H1 (cell line): ENCODE measurements at regions not wholly inside any gene's neighbourhood (a gene's known extent, or its start where the extent isn't known, plus 50 kb on each side); places are given as distances from the start of the nearest gene placed in this dataset.

ENCODE experiments used
- CTCF ChIA-PET: fragments of 300-600 bp; sonication (Branson Sonifier 250); formaldehyde crosslinking; loops from one replicate; lab custom pipeline; 2021; ENCODE audit not compliant: partially characterized antibody; lab: Charles Lee
- POLR2A ChIA-PET: fragments of 300-600 bp; sonication (Branson Sonifier 250); formaldehyde crosslinking; loops from one replicate; lab custom pipeline; 2021; ENCODE audit warnings: inconsistent platforms; ENCODE audit not compliant: partially characterized antibody; lab: Charles Lee
- DNase-seq, 2 experiments: peaks; one replicate each; pipeline versions ENCODE4 v3.0.0 to v3.0.0-alpha.2; 2010 to 2022; ENCODE audit warnings: low spot score in 2 of 2, low read depth in 1 of 2, mixed read lengths in 1 of 2
- FAIRE-seq: peaks from 2 replicates; lab custom pipeline; 2011; peaks lifted over from hg19 to GRCh38; lab: Jason Lieb, UNC
- H2AFZ ChIP-seq: 2 replicates; pipeline ENCODE4 v1.8.1; 2012; ENCODE audit warnings: low read length, inconsistent platforms
- H2AK5ac ChIP-seq: 2 replicates; pipeline ENCODE4 v1.6.1; 2013; ENCODE audit warnings: low read depth, low read length
- H2BK120ac ChIP-seq: replicated peaks from 2 replicates; pipeline ENCODE3; 2013; ENCODE audit warnings: low read depth, low read length, inconsistent platforms
- H2BK12ac ChIP-seq: 2 replicates; pipeline ENCODE4 v1.6.1; 2013; ENCODE audit warnings: low read depth, low read length
- H2BK15ac ChIP-seq: 2 replicates; pipeline ENCODE4 v1.6.1; 2013; ENCODE audit warnings: low read length
- H2BK20ac ChIP-seq: 2 replicates; pipeline ENCODE4 v1.6.1; 2013; ENCODE audit warnings: low read length
- H2BK5ac ChIP-seq: 2 replicates; pipeline ENCODE4 v1.6.1; 2013; ENCODE audit warnings: low read depth, low read length
- H3K14ac ChIP-seq: 2 replicates; pipeline ENCODE4 v1.6.1; 2013; ENCODE audit warnings: inconsistent platforms; ENCODE audit not compliant: insufficient read length
- H3K18ac ChIP-seq: 2 replicates; pipeline ENCODE4 v1.6.1; 2013; ENCODE audit warnings: low read length; ENCODE audit errors: extremely low read depth
- H3K23ac ChIP-seq: 2 replicates; pipeline ENCODE4 v1.6.1; 2013; ENCODE audit warnings: inconsistent platforms; ENCODE audit not compliant: insufficient read length
- H3K23me2 ChIP-seq: 2 replicates; pipeline ENCODE4 v1.6.1; 2013; ENCODE audit warnings: low read depth, low read length
- H3K27ac ChIP-seq: 2 replicates; pipeline ENCODE4 v1.6.1; 2011; ENCODE audit warnings: low read depth, low read length, inconsistent platforms
- H3K27me3 ChIP-seq, 4 experiments: replicated peaks in 1 of 4; 1 replicate in 1 of 4; 2 replicates in 3 of 4; pipeline versions ENCODE4 v1.6.1 to v1.8.1; 2011 to 2013; ENCODE audit warnings: low read length in 3 of 4, mild to moderate bottlenecking in 3 of 4, inconsistent platforms in 2 of 4, mixed read lengths in 2 of 4, moderate library complexity in 1 of 4; ENCODE audit not compliant: control insufficient read depth in 3 of 4, insufficient read depth in 3 of 4; ENCODE audit errors: extremely low read depth in 1 of 4
- H3K36me3 ChIP-seq, 4 experiments: 2 replicates each; pipeline versions ENCODE4 v1.6.1 to v1.8.1; 2011 to 2013; ENCODE audit warnings: mild to moderate bottlenecking in 4 of 4, low read length in 3 of 4, moderate library complexity in 2 of 4, control low read depth in 1 of 4, inconsistent platforms in 1 of 4; ENCODE audit not compliant: insufficient read depth in 4 of 4, control insufficient read depth in 2 of 4
- H3K4ac ChIP-seq: replicated peaks from 2 replicates; pipeline ENCODE3; 2013; ENCODE audit warnings: low read length, low read depth, mixed read lengths, inconsistent platforms; ENCODE audit not compliant: insufficient read length
- H3K4me1 ChIP-seq, 4 experiments: replicated peaks in 1 of 4; 1 replicate in 1 of 4; 2 replicates in 3 of 4; pipeline versions ENCODE4 v1.6.1 to v1.8.1; 2011 to 2013; ENCODE audit warnings: low read length in 3 of 4, inconsistent platforms in 2 of 4, mixed read lengths in 1 of 4; ENCODE audit not compliant: insufficient read depth in 4 of 4, control insufficient read depth in 3 of 4
- H3K4me2 ChIP-seq, 2 experiments: 2 replicates each; pipeline versions ENCODE4 v1.6.1 to v1.8.1; 2011 to 2013; ENCODE audit warnings: low read depth in 2 of 2, low read length in 2 of 2, control low read depth in 1 of 2, inconsistent platforms in 1 of 2, mild to moderate bottlenecking in 1 of 2; ENCODE audit not compliant: insufficient read depth in 1 of 2
- H3K4me3 ChIP-seq, 4 experiments: fragments of 200-600, 300-600 bp in 1 of 4; sonication (generic), shearing (Covaris generic), sonication (Bioruptor Twin) in 1 of 4; 2 replicates each; pipeline versions ENCODE4 v1.5.1 to v1.8.1; 2011 to 2016; ENCODE audit warnings: low read length in 4 of 4, low read depth in 3 of 4, control low read depth in 2 of 4, inconsistent platforms in 2 of 4, mild to moderate bottlenecking in 2 of 4, mixed read lengths in 1 of 4, moderate library complexity in 1 of 4; ENCODE audit not compliant: insufficient read depth in 2 of 4; ENCODE audit errors: extremely low read depth in 1 of 4
- H3K56ac ChIP-seq: replicated peaks from 2 replicates; pipeline ENCODE3; 2013; ENCODE audit warnings: low read depth, mild to moderate bottlenecking, mixed read lengths, low read length, inconsistent platforms; ENCODE audit not compliant: insufficient read length
- H3K79me1 ChIP-seq: 2 replicates; pipeline ENCODE4 v1.6.1; 2013; ENCODE audit warnings: low read depth, low read length, control low read depth
- H3K79me2 ChIP-seq, 2 experiments: 2 replicates each; pipeline versions ENCODE4 v1.6.1 to v1.8.1; 2012 to 2013; ENCODE audit warnings: low read length in 2 of 2, mild to moderate bottlenecking in 2 of 2, inconsistent platforms in 1 of 2; ENCODE audit not compliant: insufficient read depth in 2 of 2, control insufficient read depth in 1 of 2
- H3K9ac ChIP-seq, 4 experiments: replicated peaks in 1 of 4; 1 replicate in 1 of 4; 2 replicates in 3 of 4; pipeline versions ENCODE4 v1.6.1 to v1.8.1; 2011 to 2013; ENCODE audit warnings: low read depth in 3 of 4, low read length in 3 of 4, control low read depth in 2 of 4, mild to moderate bottlenecking in 2 of 4, moderate library complexity in 2 of 4, inconsistent platforms in 1 of 4; ENCODE audit errors: extremely low read depth in 1 of 4
- H3K9me3 ChIP-seq, 2 experiments: 2 replicates each; pipeline versions ENCODE4 v1.6.1 to v1.8.1; 2012 to 2013; ENCODE audit warnings: mild to moderate bottlenecking in 2 of 2, moderate library complexity in 2 of 2, control low read depth in 1 of 2, inconsistent platforms in 1 of 2, low read depth in 1 of 2, low read length in 1 of 2, mixed read lengths in 1 of 2; ENCODE audit not compliant: insufficient read depth in 2 of 2
- H4K20me1 ChIP-seq, 2 experiments: replicated peaks in 1 of 2; 2 replicates each; pipeline versions ENCODE3 to v1.8.1; 2011 to 2013; ENCODE audit warnings: inconsistent platforms in 2 of 2, low read length in 2 of 2, mild to moderate bottlenecking in 1 of 2; ENCODE audit not compliant: insufficient read depth in 2 of 2, control insufficient read depth in 1 of 2
- H4K5ac ChIP-seq: 2 replicates; pipeline ENCODE4 v1.6.1; 2013; ENCODE audit warnings: low read length, low read depth, mixed read lengths, inconsistent platforms; ENCODE audit not compliant: insufficient read length
- H4K8ac ChIP-seq: 2 replicates; pipeline ENCODE4 v1.8.0; 2013; ENCODE audit warnings: mild to moderate bottlenecking, moderate library complexity, low read length, inconsistent platforms; ENCODE audit not compliant: insufficient read depth; ENCODE audit errors: extremely low read depth
- H4K91ac ChIP-seq: replicated peaks from 2 replicates; pipeline ENCODE3; 2013; ENCODE audit warnings: low read length, mixed read lengths, inconsistent platforms; ENCODE audit not compliant: insufficient read length
- BRCA1 ChIP-seq: IDR thresholded peaks from 2 replicates; pipeline ENCODE4 v1.6.1; 2012; ENCODE audit warnings: low read depth, low read length, improper control_type of control experiment
- CREB1 ChIP-seq: IDR thresholded peaks from 2 replicates; pipeline ENCODE4 v1.6.1; 2012; ENCODE audit warnings: inconsistent platforms
- CTBP2 ChIP-seq: IDR thresholded peaks from 2 replicates; pipeline ENCODE4 v1.7.0; 2011; ENCODE audit warnings: borderline replicate concordance, mild to moderate bottlenecking, moderate library complexity, mixed read lengths, low read length; ENCODE audit not compliant: insufficient read depth, insufficient read length
- HDAC2 ChIP-seq, 2 experiments: fragments of 300-600 bp in 1 of 2; sonication (generic) in 1 of 2; IDR thresholded peaks; 2 replicates each; pipeline ENCODE4 v1.6.1; 2011 to 2012; ENCODE audit warnings: low read depth in 2 of 2, low read length in 2 of 2, mild to moderate bottlenecking in 2 of 2, moderate library complexity in 2 of 2, borderline replicate concordance in 1 of 2, inconsistent platforms in 1 of 2
- NANOG ChIP-seq: IDR thresholded peaks from 2 replicates; pipeline ENCODE4 v1.6.1; 2011; ENCODE audit warnings: low read length, low read depth, mild to moderate bottlenecking, inconsistent platforms; ENCODE audit not compliant: insufficient read depth, poor library complexity, severe bottlenecking
- RAD21 ChIP-seq, 2 experiments: IDR thresholded peaks in 1 of 2; conservative IDR thresholded peaks in 1 of 2; 2 replicates each; pipeline ENCODE4 v1.6.1; 2011; ENCODE audit warnings: low read depth in 2 of 2, low read length in 2 of 2, improper control_type of control experiment in 1 of 2, inconsistent platforms in 1 of 2, mild to moderate bottlenecking in 1 of 2, moderate library complexity in 1 of 2
- RXRA ChIP-seq: IDR thresholded peaks from 2 replicates; pipeline ENCODE4 v1.6.1; 2011; ENCODE audit warnings: low read depth, mild to moderate bottlenecking, low read length, moderate library complexity; ENCODE audit not compliant: insufficient read depth
- SIN3A ChIP-seq, 2 experiments: IDR thresholded peaks in 1 of 2; conservative IDR thresholded peaks in 1 of 2; 2 replicates each; pipeline ENCODE4 v1.6.1; 2011 to 2012; ENCODE audit warnings: low read length in 2 of 2, improper control_type of control experiment in 1 of 2, low read depth in 1 of 2, mild to moderate bottlenecking in 1 of 2
- SP1 ChIP-seq: IDR thresholded peaks from 2 replicates; pipeline ENCODE4 v1.6.1; 2011; ENCODE audit warnings: low read depth, low read length
- SRF ChIP-seq: IDR thresholded peaks from 2 replicates; pipeline ENCODE4 v1.6.1; 2011; ENCODE audit warnings: mild to moderate bottlenecking, low read depth, low read length, moderate library complexity
- SUZ12 ChIP-seq: fragments of 200-600 bp; sonication (generic); IDR thresholded peaks from 2 replicates; pipeline ENCODE4 v1.6.1; 2012; ENCODE audit warnings: mild to moderate bottlenecking, inconsistent platforms, low read length, moderate library complexity, mixed read lengths
- TAF7 ChIP-seq: optimal IDR thresholded peaks from 2 replicates; pipeline ENCODE3; 2011; ENCODE audit warnings: low read depth, mild to moderate bottlenecking, inconsistent platforms, low read length, moderate library complexity, borderline replicate concordance
- WGBS, 2 experiments: shearing (Covaris generic) in 1 of 2; methylation state at CpG; one replicate each; pipeline versions ENCODE4 v1.1.6 to v1.1.7; 2013 to 2015; ENCODE audit warnings: low lambda C conversion rate in 2 of 2, mixed read lengths in 2 of 2, inconsistent platforms in 1 of 2, low coverage in 1 of 2, missing lambda C conversion rate in 1 of 2; ENCODE audit not compliant: insufficient replicate concordance in 2 of 2, insufficient coverage in 1 of 2, insufficient read length in 1 of 2; ENCODE audit errors: extremely low coverage in 1 of 2, missing lambda C conversion rate in 1 of 2; 5-methylcytosine and 5-hydroxymethylcytosine counted together
- TF ChIP-seq, protein P1 (sequence below): IDR thresholded peaks from 2 replicates; pipeline ENCODE4 v1.6.1; 2011; ENCODE audit warnings: low read length, improper control_type of control experiment

DNA sequence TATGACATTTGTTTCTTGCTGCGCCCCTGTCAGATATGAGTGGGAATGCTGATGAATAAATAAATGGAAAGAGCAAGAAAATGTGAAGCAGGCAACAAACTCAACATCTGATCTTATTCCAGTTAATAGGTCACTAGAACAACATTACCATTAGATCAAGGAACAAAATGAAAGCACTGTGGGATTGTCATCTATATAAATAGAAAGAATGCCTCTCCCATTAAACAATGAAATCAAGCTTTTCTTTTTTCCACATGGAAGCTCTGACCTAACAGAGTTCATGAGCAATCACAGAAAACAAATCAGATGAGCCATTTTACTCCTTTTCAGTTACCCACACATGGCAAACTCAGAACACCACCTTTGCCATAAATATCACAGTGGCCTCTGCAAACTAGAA is 354.8 kb downstream of the SUCLA2 start:
- Histone ChIP-seq H2AK5ac (no peak overlapping the region), H2BK15ac (no peak overlapping the region), H3K9me3 (no peaks in the 10 kb centered on the region), H3K56ac (no peak overlapping the region), H3K23ac (no peak overlapping the region), H3K27me3 (no peaks in the 10 kb centered on the region), H3K79me2 (no peaks in the 10 kb centered on the region), H3K4me2 (no peak overlapping the region), H4K8ac (no peak overlapping the region), H3K4me1 (no peaks in the 10 kb centered on the region), H4K91ac (no peak overlapping the region), H2BK12ac (no peak overlapping the region), H3K18ac (no peak overlapping the region), H2BK120ac (no peak overlapping the region), H3K4me3 (no peak overlapping the region), H3K36me3 (no peaks in the 10 kb centered on the region), H3K23me2 (no peaks in the 10 kb centered on the region), H4K5ac (no peak overlapping the region), H3K79me1 (no peaks in the 10 kb centered on the region), H3K14ac (no peak overlapping the region), H2AFZ (no peak overlapping the region), H4K20me1 (no peaks in the 10 kb centered on the region), H2BK5ac (no peak overlapping the region), H3K4ac (no peak overlapping the region), H2BK20ac (no peak overlapping the region), H3K9ac (no peak overlapping the region), H3K27ac (no peak overlapping the region)
- DNase-seq = no peak
- FAIRE-seq = no peak
- POLR2A ChIA-PET = no interaction called here
- WGBS, 2 experiments = 93% methylated on average over 1 of the region's 1 CpG; no CpG with 5 or more reads in 1 of the 2 experiments
- CTCF ChIA-PET = no interaction called here
- TF ChIP-seq HDAC2 (IDR thresholded peaks at IDR 0.05; ENCODE audit: borderline replicate concordance in 1 of 2, low read depth in 2 of 2, low read length in 2 of 2) (no peak), SUZ12 (no peak), BRCA1 (no peak), SP1 (no peak), NANOG (no peak), RXRA (no peak), SIN3A (conservative IDR thresholded peaks at IDR 0.05 in 1 of 2, IDR thresholded peaks at IDR 0.05 in 1 of 2; ENCODE audit: low read depth in 1 of 2, low read length in 2 of 2) (no peak), TAF7 (no peak), CTBP2 (no peak), CREB1 (no peak), SRF (no peak), RAD21 (IDR thresholded peaks at IDR 0.05 in 1 of 2, conservative IDR thresholded peaks at IDR 0.05 in 1 of 2; ENCODE audit: low read depth in 2 of 2, low read length in 2 of 2) (no peak)
- TF ChIP-seq, protein P1, sequence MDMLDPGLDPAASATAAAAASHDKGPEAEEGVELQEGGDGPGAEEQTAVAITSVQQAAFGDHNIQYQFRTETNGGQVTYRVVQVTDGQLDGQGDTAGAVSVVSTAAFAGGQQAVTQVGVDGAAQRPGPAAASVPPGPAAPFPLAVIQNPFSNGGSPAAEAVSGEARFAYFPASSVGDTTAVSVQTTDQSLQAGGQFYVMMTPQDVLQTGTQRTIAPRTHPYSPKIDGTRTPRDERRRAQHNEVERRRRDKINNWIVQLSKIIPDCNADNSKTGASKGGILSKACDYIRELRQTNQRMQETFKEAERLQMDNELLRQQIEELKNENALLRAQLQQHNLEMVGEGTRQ = no peak
